ENCODE measurements at regions not wholly inside any gene's neighbourhood (a gene's known extent, or its start where the extent isn't known, plus 50 kb on each side); places are given as distances from the start of the nearest gene placed in this dataset.

DNA sequence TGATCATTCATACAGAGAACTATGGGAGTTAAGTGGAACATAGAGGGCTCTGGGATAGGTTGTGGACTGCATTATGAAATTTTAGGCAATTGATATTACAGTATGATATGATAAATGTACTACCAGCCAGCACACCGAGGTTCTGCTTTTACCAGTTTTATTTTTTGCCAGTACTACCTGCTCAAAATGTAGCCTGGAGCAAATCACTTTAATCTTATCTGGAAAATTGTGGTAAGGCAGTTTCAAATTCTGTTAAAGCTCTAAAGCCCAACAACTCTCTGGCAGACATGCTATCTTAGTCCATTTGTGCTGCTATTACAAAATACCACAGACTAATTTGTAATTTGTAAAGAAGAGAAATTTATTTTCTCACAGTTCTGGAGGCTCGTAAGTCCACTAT lies 474.9 kb upstream of the CWC22 start:
- DNase-seq (ENCODE audit: low read depth) = no peak
- H3K4me3 ChIP-seq (ENCODE audit: control insufficient read depth, low read depth, low read length) = no peak overlapping the region
- TF ChIP-seq, protein P1, sequence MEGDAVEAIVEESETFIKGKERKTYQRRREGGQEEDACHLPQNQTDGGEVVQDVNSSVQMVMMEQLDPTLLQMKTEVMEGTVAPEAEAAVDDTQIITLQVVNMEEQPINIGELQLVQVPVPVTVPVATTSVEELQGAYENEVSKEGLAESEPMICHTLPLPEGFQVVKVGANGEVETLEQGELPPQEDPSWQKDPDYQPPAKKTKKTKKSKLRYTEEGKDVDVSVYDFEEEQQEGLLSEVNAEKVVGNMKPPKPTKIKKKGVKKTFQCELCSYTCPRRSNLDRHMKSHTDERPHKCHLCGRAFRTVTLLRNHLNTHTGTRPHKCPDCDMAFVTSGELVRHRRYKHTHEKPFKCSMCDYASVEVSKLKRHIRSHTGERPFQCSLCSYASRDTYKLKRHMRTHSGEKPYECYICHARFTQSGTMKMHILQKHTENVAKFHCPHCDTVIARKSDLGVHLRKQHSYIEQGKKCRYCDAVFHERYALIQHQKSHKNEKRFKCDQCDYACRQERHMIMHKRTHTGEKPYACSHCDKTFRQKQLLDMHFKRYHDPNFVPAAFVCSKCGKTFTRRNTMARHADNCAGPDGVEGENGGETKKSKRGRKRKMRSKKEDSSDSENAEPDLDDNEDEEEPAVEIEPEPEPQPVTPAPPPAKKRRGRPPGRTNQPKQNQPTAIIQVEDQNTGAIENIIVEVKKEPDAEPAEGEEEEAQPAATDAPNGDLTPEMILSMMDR (IDR thresholded peaks at IDR 0.05; ENCODE audit: control insufficient read depth, insufficient read depth, low read depth, low read length, missing control alignments) = no peak

DNA sequence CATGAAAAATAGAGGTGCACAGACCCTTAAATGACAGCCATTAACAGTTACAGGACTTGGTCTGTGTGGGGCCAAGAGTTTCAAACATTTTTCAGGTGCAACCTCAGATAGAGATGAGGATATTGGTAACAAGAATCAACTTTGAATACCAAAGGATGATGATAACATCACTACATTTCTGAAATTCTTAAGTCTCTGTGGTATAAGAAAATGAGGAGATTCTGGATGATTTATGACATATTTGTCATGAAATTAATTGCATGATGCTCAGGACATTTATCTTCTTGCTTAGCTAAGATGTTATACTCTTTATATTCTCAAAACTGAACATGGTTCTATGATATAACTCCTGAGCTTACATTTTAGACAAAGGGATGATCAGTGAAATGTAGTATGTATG lies 471.8 kb upstream of the CWC22 start:
- TF ChIP-seq, protein P1 (IDR thresholded peaks at IDR 0.05; ENCODE audit: control insufficient read depth, insufficient read depth, low read depth, low read length, missing control alignments) = no peak
- no peak for DNase-seq (ENCODE audit: low read depth)
- H3K4me3 ChIP-seq (ENCODE audit: control insufficient read depth, low read depth, low read length) = no peak overlapping the region

DNA sequence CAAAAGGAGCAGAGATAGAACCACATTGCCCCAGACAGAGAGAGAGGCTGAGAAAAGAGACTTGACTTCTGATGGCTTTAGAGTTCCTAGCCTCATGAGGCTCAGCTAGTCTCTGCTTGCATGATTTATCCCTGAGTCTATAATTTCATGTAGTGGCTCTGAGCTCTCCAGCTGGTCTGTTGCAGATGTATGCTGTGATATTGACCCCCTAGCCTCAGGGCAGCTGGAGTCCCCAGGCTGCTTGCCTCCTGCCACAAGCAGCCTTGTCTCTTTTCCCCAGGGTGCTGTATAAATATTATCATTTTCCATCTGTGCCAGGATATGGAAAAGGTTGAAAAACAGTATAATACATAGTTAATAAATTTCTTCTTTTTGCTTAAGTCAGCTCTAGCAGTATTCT lies 467.6 kb upstream of the CWC22 start:
- H3K4me3 ChIP-seq (ENCODE audit: control insufficient read depth, low read depth, low read length) = no peak overlapping the region
- TF ChIP-seq, protein P1 (IDR thresholded peaks at IDR 0.05; ENCODE audit: control insufficient read depth, insufficient read depth, low read depth, low read length, missing control alignments) = no peak
- DNase-seq (ENCODE audit: low read depth) = no peak

DNA sequence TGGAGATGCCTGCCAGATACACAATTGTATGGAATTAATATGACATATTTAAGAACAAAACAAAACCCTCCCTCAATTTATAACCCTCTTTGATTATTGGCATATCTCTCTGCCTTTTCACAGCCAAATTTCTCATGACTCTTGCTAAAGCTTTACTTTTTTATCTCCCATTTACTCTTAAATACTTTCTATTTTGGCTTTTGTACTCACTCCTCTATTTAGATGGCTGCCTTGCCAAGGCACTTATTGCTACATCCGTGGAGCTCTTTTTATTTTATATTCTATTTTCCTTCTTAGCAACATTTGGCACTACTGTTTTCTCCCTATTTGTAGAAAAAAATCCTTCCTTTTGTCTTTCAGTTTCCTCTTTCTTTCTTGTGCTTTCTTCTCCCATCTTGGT lies 466.4 kb upstream of the CWC22 start:
- no peak for DNase-seq (ENCODE audit: low read depth)
- TF ChIP-seq, protein P1 (IDR thresholded peaks at IDR 0.05; ENCODE audit: control insufficient read depth, insufficient read depth, low read depth, low read length, missing control alignments) = no peak
- H3K4me3 ChIP-seq (ENCODE audit: control insufficient read depth, low read depth, low read length) = no peak overlapping the region

DNA sequence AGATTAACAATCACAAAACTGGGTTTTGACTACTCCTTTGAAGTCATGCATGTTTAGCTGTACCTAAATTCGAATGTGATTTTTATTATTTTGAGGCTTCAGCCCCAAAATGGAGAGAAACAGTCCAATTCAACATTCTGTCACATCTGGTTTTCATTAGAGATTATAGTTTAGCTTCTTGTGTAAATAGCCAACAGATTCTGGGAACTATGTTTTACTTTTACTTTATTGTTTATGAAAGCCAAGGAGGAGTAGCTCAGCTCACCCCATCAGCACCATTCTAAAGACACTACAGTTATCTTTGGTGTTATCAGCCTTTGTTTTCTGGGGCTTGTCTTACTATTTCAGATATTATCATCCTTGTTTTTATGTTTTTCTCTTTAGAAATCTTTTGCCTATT lies 465.0 kb upstream of the CWC22 start:
- DNase-seq (ENCODE audit: low read depth) = peak; percentile 39
- TF ChIP-seq, protein P1 (IDR thresholded peaks at IDR 0.05; ENCODE audit: control insufficient read depth, insufficient read depth, low read depth, low read length, missing control alignments) = no peak
- H3K4me3 ChIP-seq (ENCODE audit: control insufficient read depth, low read depth, low read length) = no peak overlapping the region

DNA sequence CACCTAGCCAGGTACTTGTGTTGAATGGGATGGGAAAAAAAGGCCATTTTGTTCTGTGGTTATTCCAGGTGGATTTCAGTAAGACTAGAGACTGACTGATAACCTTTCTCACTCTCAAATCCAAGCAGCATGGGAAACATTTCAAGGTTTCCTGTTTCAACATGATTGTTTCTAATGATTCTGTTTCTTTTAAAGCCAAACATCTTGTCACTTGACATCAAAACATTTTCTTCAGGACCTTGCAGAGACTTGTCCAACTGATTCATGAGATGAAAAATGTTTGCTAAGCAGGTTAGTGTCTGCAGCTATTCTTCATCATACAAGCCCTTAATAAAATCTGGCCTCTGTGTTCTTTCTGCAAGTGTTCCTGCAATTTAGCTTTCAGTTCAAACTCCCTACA lies 456.5 kb upstream of the CWC22 start:
- H3K4me3 ChIP-seq (ENCODE audit: control insufficient read depth, low read depth, low read length) = no peak overlapping the region
- no peak for DNase-seq (ENCODE audit: low read depth)
- TF ChIP-seq, protein P1 (IDR thresholded peaks at IDR 0.05; ENCODE audit: control insufficient read depth, insufficient read depth, low read depth, low read length, missing control alignments) = no peak

DNA sequence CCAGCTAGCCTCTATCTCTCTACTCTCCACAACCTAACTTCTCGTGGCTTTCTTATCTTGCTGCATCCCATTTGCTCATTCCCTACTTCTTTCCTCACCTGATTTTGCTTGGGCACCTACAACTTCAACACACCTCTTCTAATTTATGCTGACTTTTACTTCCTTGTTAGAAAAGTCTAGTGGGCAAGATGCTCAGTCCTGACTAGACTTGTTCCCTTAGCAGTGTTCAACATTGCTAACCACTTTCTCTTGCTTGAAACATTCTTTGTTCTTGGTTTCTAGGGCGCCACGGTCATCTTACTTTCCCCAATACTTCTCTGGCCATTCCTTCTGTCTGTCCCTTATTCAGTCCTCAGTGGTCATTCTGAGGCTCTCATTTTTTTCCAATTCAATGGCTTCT lies 454.7 kb upstream of the CWC22 start:
- no peak for DNase-seq (ENCODE audit: low read depth)
- TF ChIP-seq, protein P1 (IDR thresholded peaks at IDR 0.05; ENCODE audit: control insufficient read depth, insufficient read depth, low read depth, low read length, missing control alignments) = no peak

More for the DNA sequence above, 454.7 kb upstream of the CWC22 start:
- H3K4me3 ChIP-seq (ENCODE audit: control insufficient read depth, low read depth, low read length) = no peak overlapping the region
